Neuronal stem cell (in vitro differentiated cells): ENCODE measurements at regions not wholly inside any gene's neighbourhood (a gene's known extent, or its start where the extent isn't known, plus 50 kb on each side); places are given as distances from the start of the nearest gene placed in this dataset.
A peak's percentile ranks its signal among the peaks of the same experiment; 100 is the strongest.
"Not testable (repeated sequence)": the region's sequence is repeated elsewhere in the genome, so short reads cannot be mapped to it uniquely, and the experiment has no call there.

Experiments
- DNase-seq: peaks from one replicate; pipeline ENCODE4 v3.0.0-alpha.2; 2013; ENCODE audit warnings: low spot score
- H2AFZ ChIP-seq: one replicate; pipeline ENCODE4 v1.6.1; 2013; ENCODE audit warnings: mild to moderate bottlenecking, low read length, inconsistent platforms
- H2AK5ac ChIP-seq: 2 replicates; pipeline ENCODE4 v1.6.1; 2013; ENCODE audit warnings: low read depth, mild to moderate bottlenecking, inconsistent platforms, low read length, moderate library complexity, mixed read lengths
- H2BK120ac ChIP-seq: 2 replicates; pipeline ENCODE4 v1.6.1; 2013; ENCODE audit warnings: low read depth, mild to moderate bottlenecking, inconsistent platforms, low read length, moderate library complexity, mixed read lengths
- H2BK12ac ChIP-seq: one replicate; pipeline ENCODE4 v1.6.1; 2013; ENCODE audit warnings: low read length, inconsistent platforms
- H2BK15ac ChIP-seq: 2 replicates; pipeline ENCODE4 v1.6.1; 2013; ENCODE audit warnings: mild to moderate bottlenecking, low read length, inconsistent platforms, mixed read lengths
- H2BK5ac ChIP-seq: one replicate; pipeline ENCODE4 v1.6.1; 2013; ENCODE audit warnings: inconsistent platforms, mild to moderate bottlenecking, low read length, moderate library complexity
- H3K14ac ChIP-seq: one replicate; pipeline ENCODE4 v1.6.1; 2013; ENCODE audit warnings: low read length, inconsistent platforms
- H3K18ac ChIP-seq: 2 replicates; pipeline ENCODE4 v1.6.1; 2013; ENCODE audit warnings: low read length, inconsistent platforms
- H3K23ac ChIP-seq: 2 replicates; pipeline ENCODE4 v1.6.1; 2013; ENCODE audit warnings: low read depth, mild to moderate bottlenecking, mixed read lengths, low read length, inconsistent platforms; ENCODE audit not compliant: poor library complexity
- H3K27ac ChIP-seq: replicated peaks from 3 replicates; pipeline ENCODE4 v1.5.1; 2013; ENCODE audit warnings: low read length, inconsistent platforms
- H3K27me3 ChIP-seq, 3 experiments: 2 replicates each; pipeline ENCODE4 v1.6.1; 2013; ENCODE audit warnings: low read length in 3 of 3, mild to moderate bottlenecking in 2 of 3, inconsistent platforms in 1 of 3, low read depth in 1 of 3, mixed read lengths in 1 of 3, moderate library complexity in 1 of 3; ENCODE audit not compliant: control insufficient read depth in 3 of 3, insufficient read depth in 3 of 3
- H3K36me3 ChIP-seq, 2 donors: replicated peaks in 1 of 2; 2 replicates each; pipeline ENCODE4 v1.6.1; 2013; ENCODE audit warnings: low read length in 2 of 2; ENCODE audit not compliant: control insufficient read depth in 2 of 2, insufficient read depth in 2 of 2
- H3K4ac ChIP-seq: 2 replicates; pipeline ENCODE4 v1.6.1; 2013; ENCODE audit warnings: inconsistent platforms, mild to moderate bottlenecking, low read length, moderate library complexity
- H3K4me1 ChIP-seq, 2 donors: 1 replicate in 1 of 2; 2 replicates in 1 of 2; pipeline ENCODE4 v1.6.1; 2013; ENCODE audit warnings: low read length in 2 of 2, low read depth in 1 of 2; ENCODE audit not compliant: control insufficient read depth in 2 of 2, insufficient read depth in 1 of 2
- H3K4me2 ChIP-seq: one replicate; pipeline ENCODE4 v1.6.1; 2013; ENCODE audit warnings: mild to moderate bottlenecking, low read length, inconsistent platforms; ENCODE audit not compliant: insufficient read depth, poor library complexity, severe bottlenecking
- H3K4me3 ChIP-seq, 2 donors: 2 replicates each; pipeline ENCODE4 v1.5.1; 2013; ENCODE audit warnings: low read length in 2 of 2, mild to moderate bottlenecking in 2 of 2, inconsistent platforms in 1 of 2, moderate library complexity in 1 of 2
- H3K79me1 ChIP-seq: one replicate; pipeline ENCODE4 v1.6.1; 2013; ENCODE audit warnings: low read depth, mild to moderate bottlenecking, inconsistent platforms, low read length, moderate library complexity
- H3K9ac ChIP-seq: one replicate; pipeline ENCODE4 v1.6.1; 2013; ENCODE audit warnings: mild to moderate bottlenecking, low read depth, low read length, inconsistent platforms; ENCODE audit not compliant: poor library complexity
- H3K9me3 ChIP-seq, 2 donors: replicated peaks in 1 of 2; 2 replicates each; pipeline versions ENCODE3 to v1.6.1; 2013; ENCODE audit warnings: low read length in 2 of 2, mild to moderate bottlenecking in 2 of 2, inconsistent platforms in 1 of 2, low read depth in 1 of 2, mixed read lengths in 1 of 2, moderate library complexity in 1 of 2; ENCODE audit not compliant: control insufficient read depth in 2 of 2, insufficient read depth in 1 of 2
- H4K8ac ChIP-seq: one replicate; pipeline ENCODE4 v1.6.1; 2013; ENCODE audit warnings: low read depth, mild to moderate bottlenecking, inconsistent platforms, low read length, moderate library complexity
- H4K91ac ChIP-seq: one replicate; pipeline ENCODE4 v1.6.1; 2013; ENCODE audit warnings: low read length, low read depth, mild to moderate bottlenecking, inconsistent platforms; ENCODE audit not compliant: poor library complexity
- WGBS, 2 donors: extraction: QIAGEN DNeasy Blood & Tissue Kit; methylation state at CpG; one replicate each; pipeline ENCODE4 v1.1.7; 2013; ENCODE audit warnings: missing lambda C conversion rate in 2 of 2, mixed read lengths in 1 of 2; ENCODE audit not compliant: insufficient read length in 2 of 2, insufficient replicate concordance in 1 of 2; ENCODE audit errors: extremely low coverage in 2 of 2; 5-methylcytosine and 5-hydroxymethylcytosine counted together

- WGBS, 2 donors, result no CpG with 5 or more reads among the region's 2 CpGs
- H4K91ac ChIP-seq, H3K79me1 ChIP-seq, H3K27me3 ChIP-seq, H3K4me3 ChIP-seq, H2BK5ac ChIP-seq, DNase-seq, H4K8ac ChIP-seq, H3K27ac ChIP-seq, H3K4me2 ChIP-seq, H2AFZ ChIP-seq, H3K4ac ChIP-seq, H3K9ac ChIP-seq, H2BK120ac ChIP-seq, H3K4me1 ChIP-seq, H3K36me3 ChIP-seq, H2BK12ac ChIP-seq, H3K18ac ChIP-seq, H2AK5ac ChIP-seq, H3K23ac ChIP-seq, H3K14ac ChIP-seq, H2BK15ac ChIP-seq: not testable (repeated sequence)
- H3K9me3 ChIP-seq, result peaks cover 0 to 22% of the 10 kb centered on the region in 2 donors
Measured at GRCh38 chr5:124836314-124836713, 89.9 kb upstream of the ZNF608 start.

- Histone ChIP-seq H3K4me2 (no peak overlapping the region), H3K9me3 (peaks cover 0 to 6% of the 10 kb centered on the region in 2 donors), H3K23ac (no peak overlapping the region), H3K79me1 (no peaks in the 10 kb centered on the region), H4K8ac (no peak overlapping the region), H3K4ac (no peak overlapping the region), H3K9ac (no peak overlapping the region), H2BK120ac (no peak overlapping the region), H3K27ac (no peak overlapping the region), H2BK12ac (no peak overlapping the region), H3K4me3 (no peak overlapping the region), H3K4me1 (no peaks in the 10 kb centered on the region), H3K36me3 (no peaks in the 10 kb centered on the region), H2BK15ac (no peak overlapping the region), H2BK5ac (no peak overlapping the region), H4K91ac (no peak overlapping the region), H2AFZ (no peak overlapping the region), H2AK5ac (no peak overlapping the region), H3K14ac (no peak overlapping the region), H3K18ac (no peak overlapping the region), H3K27me3 (no peaks in the 10 kb centered on the region)
- no peak for DNase-seq
Measured at GRCh38 chr5:124839371-124839998, 93.0 kb upstream of the ZNF608 start.

DNA sequence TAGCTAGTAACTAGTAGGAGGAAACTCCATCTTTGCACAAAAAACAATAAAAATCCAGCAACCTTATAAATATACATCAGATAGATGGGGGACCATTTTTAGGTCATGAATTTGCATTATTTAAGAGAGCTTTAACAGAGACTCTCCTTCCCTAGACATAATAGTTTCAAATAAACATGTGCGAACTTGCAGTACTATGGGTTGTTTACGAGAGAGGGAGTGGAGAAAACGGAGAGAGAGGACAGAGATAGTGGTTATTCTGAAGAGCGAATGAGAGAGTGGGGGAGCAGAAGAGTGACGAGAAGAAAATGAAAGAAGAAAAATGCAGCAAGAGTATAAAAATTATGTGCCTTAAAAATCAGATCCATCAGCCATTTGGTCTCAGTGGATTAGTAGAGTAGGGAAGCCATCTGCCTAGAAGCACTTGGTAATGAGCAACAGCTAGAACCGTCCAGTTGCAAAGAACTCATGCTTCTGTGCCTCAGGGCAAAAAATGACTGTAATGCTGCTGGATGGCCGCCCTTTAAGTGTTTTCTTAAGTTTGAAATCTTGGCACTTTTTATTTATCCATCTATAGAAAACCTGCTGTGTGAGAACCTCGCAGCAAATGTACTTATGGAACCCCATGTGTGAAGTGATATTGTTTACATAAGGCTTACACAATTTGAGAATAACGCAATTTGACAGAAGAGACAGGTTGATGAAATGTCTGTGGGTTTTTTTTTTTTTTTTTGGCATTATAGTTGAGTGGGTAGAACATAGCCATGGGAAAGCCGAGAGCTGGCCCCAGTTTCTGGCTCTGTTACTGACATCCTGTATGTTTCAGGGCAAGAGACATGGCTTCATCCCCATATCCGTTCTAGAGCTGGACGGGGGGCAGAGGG is 95.6 kb upstream of the ZNF608 start:
- Histone ChIP-seq H4K8ac (no peak overlapping the region), H3K27ac (no peak overlapping the region), H2AFZ (no peak overlapping the region), H2BK12ac (no peak overlapping the region), H3K4me2 (no peak overlapping the region), H3K79me1 (no peaks in the 10 kb centered on the region), H3K9me3 (no peaks in the 10 kb centered on the region), H2BK15ac (no peak overlapping the region), H3K14ac (no peak overlapping the region), H3K4ac (no peak overlapping the region), H3K23ac (no peak overlapping the region), H2AK5ac (no peak overlapping the region), H3K27me3 (no peaks in the 10 kb centered on the region), H3K36me3 (no peaks in the 10 kb centered on the region), H3K4me3 (no peak overlapping the region), H3K18ac (no peak overlapping the region), H2BK120ac (no peak overlapping the region), H2BK5ac (no peak overlapping the region), H4K91ac (no peak overlapping the region), H3K9ac (no peak overlapping the region), H3K4me1 (no peaks in the 10 kb centered on the region)
- WGBS, 2 donors, result 100% methylated on average over 1 of the region's 12 CpGs; no CpG with 5 or more reads in 1 of the 2 donors
- no peak for DNase-seq

DNA sequence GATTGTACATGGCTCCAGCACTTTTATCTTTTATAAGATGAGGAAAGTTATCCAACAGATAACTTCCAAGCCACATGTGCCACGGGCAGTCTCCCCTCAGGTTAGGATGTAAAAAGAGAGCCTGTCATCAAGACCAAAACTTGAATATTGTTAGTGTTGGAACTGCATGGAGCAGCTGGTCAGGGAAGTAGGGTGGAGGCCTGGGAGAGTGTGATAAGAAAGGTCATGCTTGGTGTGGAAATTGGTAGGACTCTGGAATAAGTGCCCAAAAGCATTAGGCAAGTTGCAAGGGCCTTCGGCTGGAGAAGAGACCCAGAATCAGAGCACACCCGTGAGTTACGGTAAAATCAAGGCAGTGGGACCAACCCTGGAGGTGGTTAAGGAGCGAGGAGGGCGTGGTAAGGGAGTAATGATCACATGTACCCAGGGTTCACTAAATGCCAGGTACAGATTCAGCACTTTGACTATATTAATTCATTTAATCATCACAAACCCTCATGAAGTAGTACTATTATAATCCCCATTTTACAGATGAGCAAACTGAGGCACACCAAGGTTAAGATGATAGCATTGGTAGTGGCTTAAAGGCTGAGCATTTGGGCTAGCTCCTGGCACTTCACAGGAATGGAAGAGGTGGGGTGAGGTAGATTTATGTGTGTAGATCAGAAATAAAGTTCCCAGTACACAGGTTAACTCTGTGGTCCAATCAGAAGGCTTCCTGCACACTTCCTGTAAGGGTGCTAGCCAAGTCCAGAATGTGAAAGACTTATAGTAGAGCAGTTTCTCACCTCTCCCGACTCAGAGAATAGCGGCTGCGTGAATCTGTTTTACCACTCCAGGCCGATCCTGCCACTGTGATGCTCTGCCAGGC is 96.5 kb upstream of the ZNF608 start:
- H3K9me3 ChIP-seq, result no peaks in the 10 kb centered on the region
- H3K4me3 ChIP-seq, result no peak overlapping the region
- H2AFZ ChIP-seq, result no peak overlapping the region
- no peak overlapping the region for H3K9ac ChIP-seq
- H3K36me3 ChIP-seq, result no peaks in the 10 kb centered on the region
- DNase-seq, result no peak
- no peaks in the 10 kb centered on the region for H3K27me3 ChIP-seq
- WGBS, 2 donors, result no CpG with 5 or more reads among the region's 10 CpGs
- no peak overlapping the region for H2AK5ac ChIP-seq
- no peak overlapping the region for H2BK15ac ChIP-seq
- no peak overlapping the region for H3K4ac ChIP-seq
- peak overlapping the region; percentile 19 for H3K18ac ChIP-seq
- H3K4me1 ChIP-seq, result no peaks in the 10 kb centered on the region
- H2BK5ac ChIP-seq, result no peak overlapping the region
- no peak overlapping the region for H3K14ac ChIP-seq
- H2BK120ac ChIP-seq, result no peak overlapping the region
- H3K79me1 ChIP-seq, result no peaks in the 10 kb centered on the region
- H3K27ac ChIP-seq, result no peak overlapping the region
- no peak overlapping the region for H3K4me2 ChIP-seq
- no peak overlapping the region for H4K91ac ChIP-seq
- H3K23ac ChIP-seq, result no peak overlapping the region
- H4K8ac ChIP-seq, result no peak overlapping the region
- no peak overlapping the region for H2BK12ac ChIP-seq
